Embryonic facial prominence (tissue), 1 donor: ENCODE measurements at regions not wholly inside any gene's neighbourhood (a gene's known extent, or its start where the extent isn't known, plus 50 kb on each side); places are given as distances from the start of the nearest gene placed in this dataset.
"Not testable (repeated sequence)": the region's sequence is repeated elsewhere in the genome, so short reads cannot be mapped to it uniquely, and the experiment has no call there.

Experiments
- DNase-seq: peaks from one replicate; pipeline ENCODE4 v3.0.0-alpha.2; 2016; ENCODE audit errors: extremely low spot score

- no peak for DNase-seq
Measured at GRCh38 chr3:139113993-139114375, 69.3 kb upstream of the PRR23C start.

GRCh38 chr3:139116631-139117030, 71.9 kb upstream of the PRR23C start:
- DNase-seq = not testable (repeated sequence)

DNA sequence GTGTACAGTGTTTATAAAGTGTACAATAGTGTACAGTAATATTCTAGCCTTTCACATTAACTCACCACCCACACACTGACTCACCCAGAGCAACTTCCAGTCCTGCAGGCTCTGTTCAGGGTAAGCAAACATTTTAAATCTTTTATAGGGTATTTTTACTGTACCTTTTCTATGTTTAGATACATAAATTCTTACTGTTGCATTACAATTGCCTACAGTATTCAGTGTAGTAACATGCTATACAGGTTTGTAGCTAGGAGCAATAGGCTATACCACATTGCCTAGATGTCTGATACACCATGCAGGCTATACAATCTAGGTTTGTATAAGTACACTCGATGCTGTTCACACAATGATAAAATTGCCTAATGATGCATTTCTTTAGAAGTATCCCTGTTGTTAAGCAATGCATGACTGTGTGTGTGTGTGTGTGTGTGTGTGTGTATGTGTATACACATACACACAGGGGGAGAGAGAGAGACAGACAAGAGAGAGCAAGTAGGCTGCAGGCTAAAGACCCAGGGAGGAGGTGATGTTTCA, 72.5 kb upstream of the PRR23C start:
- no peak for DNase-seq

DNA sequence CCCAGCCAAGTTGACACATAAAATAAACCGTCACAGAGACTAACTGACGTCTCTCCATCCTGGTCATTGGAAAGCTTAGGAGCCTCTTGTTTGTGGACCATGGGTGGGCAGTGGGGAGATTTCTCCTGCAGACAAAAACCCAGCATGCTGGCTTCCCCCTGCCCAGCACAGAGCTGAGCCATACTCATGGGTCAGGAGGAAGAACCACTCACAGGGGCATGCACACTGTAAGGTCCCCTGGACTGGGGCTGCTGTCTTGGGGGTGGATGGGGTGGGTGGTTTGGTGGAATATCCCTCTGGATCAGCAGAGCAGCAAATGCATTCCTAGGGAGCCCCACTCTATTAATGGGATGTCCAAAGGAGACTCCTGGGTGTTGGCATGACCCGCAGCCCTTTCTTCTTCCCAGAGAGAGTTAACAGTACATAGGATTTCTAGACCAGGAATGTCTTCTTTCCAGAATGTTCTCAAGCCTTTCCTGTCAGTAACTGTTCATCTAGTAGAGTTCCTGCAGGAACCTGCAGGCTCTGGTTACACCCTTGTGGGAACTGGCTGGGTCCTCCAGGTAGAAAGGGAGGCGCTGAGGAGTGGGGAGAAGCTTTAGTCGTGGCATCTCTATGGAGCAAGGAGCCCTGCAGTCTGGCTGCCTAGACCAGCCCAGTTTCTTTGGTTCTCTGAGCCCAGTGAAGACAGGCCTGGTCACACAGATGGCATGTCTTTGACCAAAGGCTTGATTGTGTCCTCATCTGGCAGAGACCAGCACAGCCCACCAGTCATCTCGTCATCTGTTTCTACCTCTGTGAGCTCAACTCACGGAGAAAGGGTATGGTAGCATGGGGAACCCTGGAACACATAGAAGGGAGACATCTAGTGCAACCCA, 73.4 kb upstream of the PRR23C start:
- DNase-seq = no peak

GRCh38 chr3:139118835-139119234, 74.1 kb upstream of the PRR23C start:
- DNase-seq = no peak

GRCh38 chr3:139119331-139120025, 74.8 kb upstream of the PRR23C start:
- DNase-seq = no peak

GRCh38 chr3:139120086-139121056, 75.7 kb upstream of the PRR23C start:
- no peak for DNase-seq

GRCh38 chr3:139121513-139122220, 77.0 kb upstream of the PRR23C start:
- no peak for DNase-seq

DNA sequence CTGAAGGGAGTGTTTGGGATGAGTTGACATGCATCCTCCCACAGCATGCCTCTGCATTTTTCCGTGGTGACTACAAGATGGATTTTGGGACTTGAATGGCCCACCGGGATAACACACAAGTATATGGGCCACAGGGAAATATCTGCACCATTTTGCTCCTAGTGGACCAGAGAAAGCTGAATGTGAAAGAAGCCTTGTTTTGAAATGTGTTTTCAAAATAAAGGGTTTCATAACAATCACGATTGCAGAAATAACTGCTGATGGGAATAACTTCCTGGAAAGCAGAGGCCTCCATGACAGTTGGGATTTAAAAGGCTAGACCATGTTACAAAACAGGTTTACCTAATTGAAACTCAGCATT, 77.5 kb upstream of the PRR23C start:
- no peak for DNase-seq

DNA sequence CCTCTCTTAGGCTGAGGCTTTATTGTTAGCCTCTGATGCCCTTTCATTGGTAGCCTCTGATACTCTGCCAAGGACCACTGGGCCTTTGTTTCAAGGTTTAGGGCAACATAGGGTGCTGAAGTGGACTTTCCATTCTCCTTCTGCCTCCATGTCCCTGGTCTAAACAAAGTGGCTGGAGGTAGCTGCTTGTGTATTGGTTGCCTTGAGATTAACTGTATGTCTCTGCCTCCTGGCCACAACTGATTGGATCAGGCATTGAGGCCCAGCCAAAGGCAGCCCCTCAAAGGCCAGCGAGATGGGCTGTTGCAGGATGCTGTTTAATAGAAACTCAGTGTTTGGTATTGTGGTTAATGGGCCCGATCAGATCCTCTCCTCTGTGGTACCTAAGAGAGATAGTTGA, 77.9 kb upstream of the PRR23C start:
- DNase-seq = no peak

- DNase-seq = peak; percentile 64
Measured at GRCh38 chr3:139123377-139124095, 78.8 kb upstream of the PRR23C start.

DNA sequence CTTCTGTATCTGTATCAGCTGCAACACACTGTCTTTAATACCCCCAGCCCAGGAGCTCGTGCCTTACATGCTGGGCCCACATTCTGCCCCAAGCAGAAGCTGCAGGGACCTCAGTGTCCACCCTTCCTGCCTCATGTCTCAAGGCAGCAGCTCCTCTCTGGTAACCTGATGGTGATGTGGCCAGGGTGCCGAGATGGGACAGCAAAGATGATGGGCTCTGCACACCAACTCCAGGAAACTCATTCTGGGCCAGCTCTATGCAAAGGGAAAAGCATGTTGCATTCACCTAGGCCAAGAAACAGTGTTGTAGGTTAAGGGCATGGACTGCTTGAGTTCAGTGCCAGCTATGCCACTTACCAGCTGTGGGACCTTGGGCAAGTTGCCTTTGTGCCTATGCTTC, 79.5 kb upstream of the PRR23C start:
- no peak for DNase-seq

DNA sequence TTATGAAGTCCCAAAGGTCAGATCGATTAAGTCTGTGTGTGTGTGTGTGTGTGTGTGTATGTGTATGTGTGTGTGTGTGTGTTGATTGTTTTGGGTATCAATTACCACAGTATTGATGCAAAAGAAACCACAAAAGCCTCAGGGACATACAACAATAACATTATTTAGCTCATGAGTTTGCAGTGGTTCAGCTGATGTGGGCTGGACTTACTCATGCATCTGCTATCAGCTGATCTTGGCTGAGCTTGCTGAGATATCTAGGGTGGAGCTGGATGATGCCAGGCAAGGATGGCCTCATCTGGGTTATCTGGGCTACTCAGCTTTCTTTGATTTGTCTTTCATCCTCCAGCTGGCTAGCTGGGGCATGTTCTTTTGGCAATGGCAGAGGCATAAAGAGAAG, 82.4 kb upstream of the PRR23C start:
- no peak for DNase-seq

GRCh38 chr3:139127629-139128028, 82.9 kb upstream of the PRR23C start:
- not testable (repeated sequence) for DNase-seq

DNA sequence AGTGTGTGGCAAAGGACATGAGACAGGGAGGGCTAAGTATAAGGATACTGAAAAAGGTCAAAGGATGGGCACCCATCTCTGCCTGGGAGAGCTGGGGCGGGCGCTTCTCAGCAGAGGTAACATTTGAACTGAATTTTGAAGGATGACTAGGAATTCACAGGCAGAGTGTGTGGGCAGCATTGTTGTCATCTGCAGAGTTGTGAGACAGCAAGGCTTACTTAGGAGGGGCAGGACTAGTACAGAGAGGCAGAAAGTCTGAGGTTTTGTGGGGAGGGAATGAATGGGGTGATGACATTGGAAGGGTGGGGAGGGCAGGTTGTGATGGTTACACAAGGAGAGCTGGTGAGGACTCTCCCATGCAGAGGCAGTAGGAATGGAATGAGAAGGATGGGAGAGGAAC, 84.1 kb upstream of the PRR23C start:
- no peak for DNase-seq

- DNase-seq = no peak
Measured at GRCh38 chr3:139129892-139130291, 85.2 kb upstream of the PRR23C start.

GRCh38 chr3:139130390-139131140, 85.9 kb upstream of the PRR23C start:
- no peak for DNase-seq

- no peak for DNase-seq
Measured at GRCh38 chr3:139131951-139132350, 87.3 kb upstream of the PRR23C start.

DNA sequence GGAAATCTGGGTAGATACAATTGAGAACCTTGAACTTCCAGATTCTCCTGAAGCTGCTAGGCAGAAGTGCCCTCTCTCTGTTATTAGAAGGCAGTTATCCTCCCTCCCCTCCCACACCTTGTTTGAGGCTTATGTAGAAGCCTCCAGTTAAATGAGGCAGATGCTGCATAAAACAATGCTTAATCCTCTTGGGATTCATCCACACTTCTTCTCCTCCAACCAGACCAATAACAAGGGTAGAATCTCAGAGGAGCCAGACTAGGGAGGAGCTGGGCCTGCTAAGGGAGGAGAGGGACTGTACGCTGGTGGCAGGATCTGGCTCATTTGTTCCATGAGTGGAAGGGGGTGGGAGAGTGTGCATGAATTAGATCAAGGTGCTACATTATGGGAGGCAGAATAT, 88.3 kb upstream of the PRR23C start:
- no peak for DNase-seq
